Breast epithelium (tissue), 3 donors: ENCODE measurements at regions not wholly inside any gene's neighbourhood (a gene's known extent, or its start where the extent isn't known, plus 50 kb on each side); places are given as distances from the start of the nearest gene placed in this dataset.

ENCODE experiments used
- CTCF ChIP-seq, 3 donors: fragments of 450-650 bp; IDR thresholded peaks; one replicate each; pipeline ENCODE4 v1.5.1; 2016 to 2017; ENCODE audit warnings: antibody characterized with exemption in 3 of 3, mild to moderate bottlenecking in 3 of 3, moderate library complexity in 3 of 3
- POLR2AphosphoS5 ChIP-seq, 3 donors: sonication (generic); formaldehyde crosslinking; IDR thresholded peaks; one replicate each; pipeline ENCODE4 v1.6.1; 2017; ENCODE audit warnings: antibody characterized with exemption in 3 of 3

DNA sequence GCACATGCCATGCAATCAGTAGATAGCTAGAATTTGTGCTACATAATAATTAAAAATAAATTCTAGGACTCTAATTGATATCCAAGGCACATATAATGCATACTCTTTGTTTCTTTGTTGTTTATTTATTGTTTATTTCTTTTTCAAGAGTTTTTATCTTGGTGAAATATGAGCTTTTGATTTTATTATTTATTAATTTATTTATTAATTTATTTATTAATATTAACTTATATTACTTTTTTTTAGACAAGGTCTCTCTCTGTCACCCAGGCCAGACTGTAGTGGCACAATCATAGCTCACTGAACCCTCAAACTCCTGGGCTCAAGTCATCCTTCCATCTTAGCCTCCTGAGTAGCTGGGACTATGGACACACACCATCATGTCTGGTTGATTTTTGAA is 519.9 kb downstream of the HAO1 start:
- TF ChIP-seq POLR2AphosphoS5 (IDR thresholded peaks at IDR 0.05), result no peak
- TF ChIP-seq CTCF (IDR thresholded peaks at IDR 0.05), result no peak
